Spleen (tissue), 11 donors: ENCODE measurements at regions not wholly inside any gene's neighbourhood (a gene's known extent, or its start where the extent isn't known, plus 50 kb on each side); places are given as distances from the start of the nearest gene placed in this dataset.

ENCODE experiments used
- DNase-seq: peaks from one replicate; pipeline ENCODE4 v3.0.0-alpha.2; 2020
- H3K27ac ChIP-seq, 8 donors: fragments of 200-600 bp; sonication (generic) in 7 of 8; 1 replicate in 4 of 8; 2 replicates in 4 of 8; pipeline versions ENCODE4 v1.5.0 to v1.8.0; 2016 to 2021; ENCODE audit warnings: inconsistent platforms in 4 of 8, mild to moderate bottlenecking in 4 of 8, moderate library complexity in 1 of 8
- H3K27me3 ChIP-seq, 7 donors: fragments of 200-600 bp; sonication (generic) in 6 of 7; replicated peaks in 1 of 7; 1 replicate in 4 of 7; 2 replicates in 3 of 7; pipeline versions ENCODE4 v1.5.0 to v1.8.0; 2016 to 2021; ENCODE audit warnings: inconsistent platforms in 3 of 7, mild to moderate bottlenecking in 1 of 7
- H3K36me3 ChIP-seq, 6 donors: fragments of 200-600 bp; sonication (generic) in 5 of 6; 1 replicate in 4 of 6; 2 replicates in 2 of 6; pipeline versions ENCODE4 v1.5.0 to v1.8.0; 2016 to 2021; ENCODE audit warnings: inconsistent platforms in 2 of 6
- H3K4me1 ChIP-seq, 6 donors: fragments of 200-600 bp; sonication (generic) in 5 of 6; 1 replicate in 3 of 6; 2 replicates in 3 of 6; pipeline versions ENCODE4 v1.5.0 to v1.8.0; 2016 to 2021; ENCODE audit warnings: inconsistent platforms in 3 of 6
- H3K4me3 ChIP-seq, 8 donors: fragments of 200-600 bp; sonication (generic) in 7 of 8; 1 replicate in 4 of 8; 2 replicates in 4 of 8; pipeline versions ENCODE4 v1.5.0 to v1.8.0; 2016 to 2021; ENCODE audit warnings: inconsistent platforms in 4 of 8, mild to moderate bottlenecking in 4 of 8, moderate library complexity in 2 of 8
- H3K9me3 ChIP-seq, 8 donors: fragments of 200-600 bp; sonication (generic) in 7 of 8; 1 replicate in 4 of 8; 2 replicates in 4 of 8; pipeline versions ENCODE4 v1.5.0 to v1.8.0; 2016 to 2021; ENCODE audit warnings: inconsistent platforms in 4 of 8
- POLR2A ChIP-seq, 3 donors: fragments of 450-650 bp; IDR thresholded peaks; one replicate each; pipeline ENCODE4 v1.5.1; 2017; ENCODE audit warnings: antibody characterized with exemption in 3 of 3, mild to moderate bottlenecking in 1 of 3
- POLR2AphosphoS5 ChIP-seq, 3 donors: sonication (generic); formaldehyde crosslinking; IDR thresholded peaks; one replicate each; pipeline ENCODE4 v1.5.1; 2017; ENCODE audit warnings: antibody characterized with exemption in 3 of 3
- WGBS, 5 donors: extraction: QIAGEN DNeasy Blood & Tissue Kit in 3 of 5; methylation state at CpG; one replicate each; pipeline versions ENCODE4 v1.1.5 to v1.1.7; 2013 to 2018; 5-methylcytosine and 5-hydroxymethylcytosine counted together
- intact Hi-C: fragments of 100-400 bp; cut with DNase I; formaldehyde crosslinking; loops from one replicate; pipeline ENCODE4 v1.15.0; 2023; ENCODE audit warnings: low total_unique reads
- TF ChIP-seq, protein P1 (sequence below), 11 experiments: fragments of 200-600 bp in 7 of 11; fragments of 450-650 bp in 4 of 11; sonication (generic) in 4 of 11; IDR thresholded peaks in 8 of 11; conservative IDR thresholded peaks in 3 of 11; 1 replicate in 7 of 11; 2 replicates in 4 of 11; pipeline versions ENCODE4 v1.4.0 to v1.8.0; 2016 to 2021; ENCODE audit warnings: antibody characterized with exemption in 11 of 11, inconsistent platforms in 4 of 11, mild to moderate bottlenecking in 1 of 11
- donor health status: healthy with polysubstance abuse.
- donor health status: DM: no; HTN: no; CAD: no; lungs with moderate emphysema.
- donor health status: DM: no; HTN: no; CAD: no.
- donor health status: Bipolar disorder and iron deficiency.
- donor health status: healthy.
- donor health status: DM: no; HTN: no; CAD: no.
- donor health status: DM: yes; HTN: yes; CAD: no.

DNA sequence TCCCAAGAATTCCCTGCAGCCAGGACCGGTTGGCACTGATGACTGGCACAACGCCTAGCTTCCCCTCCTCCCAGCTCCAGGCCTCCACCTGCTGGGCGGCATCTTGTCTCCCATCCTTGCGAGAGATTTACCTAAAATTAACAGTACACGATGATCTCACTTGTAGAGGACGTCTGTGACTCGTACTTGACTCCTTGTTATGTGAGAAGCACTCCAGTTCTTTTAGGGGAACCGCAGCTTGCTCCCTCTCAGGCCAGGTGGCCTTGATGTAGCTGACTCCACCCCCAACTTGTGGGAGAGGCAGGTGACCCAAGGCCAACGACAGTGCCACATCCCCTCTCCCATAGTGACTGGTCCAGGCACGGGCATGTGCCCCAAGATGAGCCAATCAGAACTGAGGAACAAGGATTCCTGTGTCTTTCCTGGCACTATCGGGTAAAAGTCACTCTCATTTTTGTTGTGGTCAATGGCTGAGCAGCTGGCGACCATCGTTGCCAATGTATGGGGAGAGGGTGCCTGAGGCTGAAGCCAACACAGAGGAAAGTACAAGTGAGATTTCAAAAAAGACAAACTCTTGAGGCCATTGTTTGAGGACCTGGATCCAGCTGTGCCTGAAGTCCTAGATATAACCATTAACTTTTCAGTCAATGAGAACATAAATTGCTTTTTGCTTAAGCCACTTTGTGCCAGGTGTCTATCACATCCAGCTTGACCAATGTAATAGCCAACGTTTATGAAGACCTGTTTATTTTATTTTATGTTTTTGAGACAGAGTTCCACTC is 208.7 kb downstream of the RBM19 start:
- no peak for TF ChIP-seq POLR2A (IDR thresholded peaks at IDR 0.05)
- TF ChIP-seq POLR2AphosphoS5 (IDR thresholded peaks at IDR 0.05) = no peak
- TF ChIP-seq, protein P1, sequence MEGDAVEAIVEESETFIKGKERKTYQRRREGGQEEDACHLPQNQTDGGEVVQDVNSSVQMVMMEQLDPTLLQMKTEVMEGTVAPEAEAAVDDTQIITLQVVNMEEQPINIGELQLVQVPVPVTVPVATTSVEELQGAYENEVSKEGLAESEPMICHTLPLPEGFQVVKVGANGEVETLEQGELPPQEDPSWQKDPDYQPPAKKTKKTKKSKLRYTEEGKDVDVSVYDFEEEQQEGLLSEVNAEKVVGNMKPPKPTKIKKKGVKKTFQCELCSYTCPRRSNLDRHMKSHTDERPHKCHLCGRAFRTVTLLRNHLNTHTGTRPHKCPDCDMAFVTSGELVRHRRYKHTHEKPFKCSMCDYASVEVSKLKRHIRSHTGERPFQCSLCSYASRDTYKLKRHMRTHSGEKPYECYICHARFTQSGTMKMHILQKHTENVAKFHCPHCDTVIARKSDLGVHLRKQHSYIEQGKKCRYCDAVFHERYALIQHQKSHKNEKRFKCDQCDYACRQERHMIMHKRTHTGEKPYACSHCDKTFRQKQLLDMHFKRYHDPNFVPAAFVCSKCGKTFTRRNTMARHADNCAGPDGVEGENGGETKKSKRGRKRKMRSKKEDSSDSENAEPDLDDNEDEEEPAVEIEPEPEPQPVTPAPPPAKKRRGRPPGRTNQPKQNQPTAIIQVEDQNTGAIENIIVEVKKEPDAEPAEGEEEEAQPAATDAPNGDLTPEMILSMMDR (IDR thresholded peaks at IDR 0.05 in 8 of 11, conservative IDR thresholded peaks at IDR 0.05 in 3 of 11) = no peak
- Histone ChIP-seq H3K9me3 (peaks cover 0 to 5% (median 0%) of the 10 kb centered on the region in 8 donors), H3K27me3 (peaks cover 0 to 70% (median 0%) of the 10 kb centered on the region in 7 donors), H3K27ac (no peak overlapping the region), H3K36me3 (no peaks in the 10 kb centered on the region), H3K4me3 (no peak overlapping the region), H3K4me1 (no peaks in the 10 kb centered on the region)
- intact Hi-C loops = no loop called here
- 55 to 67% (median 63%) methylated on average over 14 of the region's 14 CpGs for WGBS, 5 donors
- no peak for DNase-seq

DNA sequence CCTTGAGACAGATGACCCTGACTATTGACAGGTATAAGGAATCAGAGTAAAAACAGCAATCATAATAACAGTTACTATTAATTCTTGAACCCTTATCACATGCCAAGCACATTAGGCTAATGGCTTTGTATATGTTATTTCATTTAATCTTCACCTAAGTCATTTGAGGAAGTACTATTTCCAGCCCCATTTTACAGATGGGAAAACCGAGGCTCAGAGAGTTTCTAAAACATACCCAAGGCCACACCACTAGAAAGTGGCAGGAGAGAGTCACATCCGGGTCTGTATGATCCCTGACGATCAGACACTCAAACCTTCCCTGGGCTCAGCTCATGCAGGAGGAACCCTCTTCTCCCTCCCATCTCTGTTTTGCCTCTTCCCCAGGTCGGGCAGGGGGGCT is 209.5 kb downstream of the RBM19 start:
- WGBS, 5 donors = 49 to 65% (median 55%) methylated on average over 4 of the region's 4 CpGs
- H3K4me1 ChIP-seq = no peaks in the 10 kb centered on the region
- TF ChIP-seq POLR2AphosphoS5 (IDR thresholded peaks at IDR 0.05) = no peak
- TF ChIP-seq, protein P1 (IDR thresholded peaks at IDR 0.05 in 8 of 11, conservative IDR thresholded peaks at IDR 0.05 in 3 of 11) = no peak
- TF ChIP-seq POLR2A (IDR thresholded peaks at IDR 0.05) = no peak
- H3K27ac ChIP-seq = no peak overlapping the region
- no peaks in the 10 kb centered on the region for H3K36me3 ChIP-seq
- no peak overlapping the region for H3K4me3 ChIP-seq
- H3K9me3 ChIP-seq = peaks cover 0 to 7% (median 0%) of the 10 kb centered on the region in 8 donors
- intact Hi-C loops = no loop called here
- H3K27me3 ChIP-seq = peaks cover 0 to 66% (median 0%) of the 10 kb centered on the region in 7 donors
- no peak for DNase-seq

DNA sequence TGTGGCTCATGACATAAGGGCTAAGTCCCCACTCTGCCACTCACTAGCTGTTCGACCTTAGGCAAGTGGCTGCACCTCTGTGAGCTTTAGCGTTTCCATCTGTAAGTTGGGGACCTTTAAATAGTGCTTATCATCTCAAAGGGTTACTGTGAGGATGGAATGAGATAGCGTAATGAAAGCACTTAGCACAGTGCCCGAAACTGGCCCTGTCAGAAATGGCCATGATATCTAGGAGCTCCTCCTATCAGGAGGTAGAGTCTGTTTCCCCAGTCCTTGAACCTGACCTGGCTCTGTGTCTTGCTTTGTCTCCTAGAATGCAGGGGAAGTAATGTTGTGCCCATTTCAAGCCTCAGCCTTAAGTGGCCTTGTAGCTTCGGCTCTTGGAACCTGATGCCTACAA is 211.0 kb downstream of the RBM19 start:
- WGBS, 5 donors = 61 to 90% (median 70%) methylated on average over 5 of the region's 5 CpGs
- Histone ChIP-seq H3K27ac (no peak overlapping the region), H3K9me3 (peaks cover 0 to 12% (median 0%) of the 10 kb centered on the region in 8 donors), H3K4me1 (no peaks in the 10 kb centered on the region), H3K4me3 (no peak overlapping the region), H3K36me3 (no peaks in the 10 kb centered on the region), H3K27me3 (peaks cover 0 to 59% (median 0%) of the 10 kb centered on the region in 7 donors)
- intact Hi-C loops = no loop called here
- TF ChIP-seq, protein P1 (IDR thresholded peaks at IDR 0.05 in 8 of 11, conservative IDR thresholded peaks at IDR 0.05 in 3 of 11) = no peak
- TF ChIP-seq POLR2A (IDR thresholded peaks at IDR 0.05) (no peak), POLR2AphosphoS5 (IDR thresholded peaks at IDR 0.05) (no peak)
- DNase-seq = no peak

DNA sequence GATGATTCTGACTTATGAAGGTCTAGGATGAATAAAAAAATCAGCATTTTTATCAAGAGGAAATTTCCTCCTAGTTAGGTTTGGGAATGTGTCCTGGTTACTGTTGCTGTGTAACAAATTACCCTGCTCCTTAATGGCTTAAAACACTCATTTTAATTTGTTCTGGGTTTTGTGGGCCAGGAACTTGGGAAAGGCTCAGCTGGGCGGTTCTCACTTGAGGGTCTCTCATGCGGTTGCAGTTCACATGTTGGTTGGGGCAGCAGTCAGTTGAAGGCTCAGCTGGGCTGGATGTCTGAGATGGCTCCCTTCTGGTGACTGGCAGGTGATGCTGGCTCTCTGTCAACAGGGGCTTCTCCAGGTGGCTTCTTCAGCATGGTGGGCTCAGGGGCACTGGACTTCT is 214.6 kb downstream of the RBM19 start:
- H3K4me1 ChIP-seq = no peaks in the 10 kb centered on the region
- H3K4me3 ChIP-seq = no peak overlapping the region
- TF ChIP-seq, protein P1 (IDR thresholded peaks at IDR 0.05 in 8 of 11, conservative IDR thresholded peaks at IDR 0.05 in 3 of 11) = no peak
- TF ChIP-seq POLR2A (IDR thresholded peaks at IDR 0.05) (no peak), POLR2AphosphoS5 (IDR thresholded peaks at IDR 0.05) (no peak)
- intact Hi-C loops = no loop called here
- 72 to 93% (median 82%) methylated on average over 2 of the region's 2 CpGs for WGBS, 5 donors
- no peak for DNase-seq
- no peak overlapping the region for H3K27ac ChIP-seq
- peaks cover 0 to 56% (median 0%) of the 10 kb centered on the region in 7 donors for H3K27me3 ChIP-seq
- H3K9me3 ChIP-seq = peaks cover 0 to 7% (median 0%) of the 10 kb centered on the region in 8 donors
- no peaks in the 10 kb centered on the region for H3K36me3 ChIP-seq
